Skin epidermis (tissue), 12 donors: ENCODE measurements at regions not wholly inside any gene's neighbourhood (a gene's known extent, or its start where the extent isn't known, plus 50 kb on each side); places are given as distances from the start of the nearest gene placed in this dataset.

ENCODE experiments used
- H3K27ac ChIP-seq, 21 experiments: fragments of 200-600 bp; sonication (generic) in 11 of 21; one replicate each; pipeline ENCODE4 v1.5.0; 2020; ENCODE audit warnings: mild to moderate bottlenecking in 3 of 21, inconsistent platforms in 2 of 21, moderate library complexity in 2 of 21
- H3K4me3 ChIP-seq, 7 experiments: fragments of 200-600 bp; sonication (generic) in 2 of 7; one replicate each; pipeline ENCODE4 v1.5.0; 2020; ENCODE audit warnings: inconsistent platforms in 2 of 7, mild to moderate bottlenecking in 2 of 7, moderate library complexity in 1 of 7

GRCh38 chr2:151091583-151091982, 170.1 kb downstream of the RBM43 start:
- Histone ChIP-seq H3K4me3 (no peak overlapping the region), H3K27ac (no peak overlapping the region)

GRCh38 chr2:151087377-151087776, 174.3 kb downstream of the RBM43 start:
- Histone ChIP-seq H3K27ac (no peak overlapping the region), H3K4me3 (no peak overlapping the region)

- H3K4me3 ChIP-seq = no peak overlapping the region
- H3K27ac ChIP-seq = no peak overlapping the region
Measured at GRCh38 chr2:151085181-151085611, 176.5 kb downstream of the RBM43 start.

GRCh38 chr2:151083856-151084795, 177.5 kb downstream of the RBM43 start:
- Histone ChIP-seq H3K4me3 (no peak overlapping the region), H3K27ac (peak overlapping the region in 1 of 21 experiments; percentile 44)

GRCh38 chr2:151078889-151079288, 182.8 kb downstream of the RBM43 start:
- H3K27ac ChIP-seq = no peak overlapping the region
- no peak overlapping the region for H3K4me3 ChIP-seq

- H3K4me3 ChIP-seq = no peak overlapping the region
- no peak overlapping the region for H3K27ac ChIP-seq
Measured at GRCh38 chr2:151071906-151072305, 189.8 kb downstream of the RBM43 start.

GRCh38 chr2:151071382-151071781, 190.3 kb downstream of the RBM43 start:
- no peak overlapping the region for H3K4me3 ChIP-seq
- H3K27ac ChIP-seq = no peak overlapping the region

GRCh38 chr2:151070253-151070652, 191.4 kb downstream of the RBM43 start:
- Histone ChIP-seq H3K27ac (no peak overlapping the region), H3K4me3 (no peak overlapping the region)

GRCh38 chr2:151067658-151068369, 193.8 kb downstream of the RBM43 start:
- H3K4me3 ChIP-seq = no peak overlapping the region
- H3K27ac ChIP-seq = no peak overlapping the region

- no peak overlapping the region for H3K27ac ChIP-seq
Measured at GRCh38 chr2:151063271-151063670, 198.4 kb downstream of the RBM43 start.

GRCh38 chr2:151060287-151060686, 201.4 kb downstream of the RBM43 start:
- H3K27ac ChIP-seq = no peak overlapping the region
- no peak overlapping the region for H3K4me3 ChIP-seq

More at GRCh38 chr2:151063271-151063670, 198.4 kb downstream of the RBM43 start:
- H3K4me3 ChIP-seq = no peak overlapping the region

- Histone ChIP-seq H3K4me3 (no peak overlapping the region), H3K27ac (peak overlapping the region in 6 of 21 experiments; percentile 2 to 52 (median 28))
Measured at GRCh38 chr2:151056870-151057269, 204.8 kb downstream of the RBM43 start.

- no peak overlapping the region for H3K27ac ChIP-seq
Measured at GRCh38 chr2:151053661-151053990, 208.0 kb downstream of the RBM43 start.

GRCh38 chr2:151052850-151053660, 208.6 kb downstream of the RBM43 start:
- Histone ChIP-seq H3K27ac (no peak overlapping the region), H3K4me3 (no peak overlapping the region)

More at GRCh38 chr2:151053661-151053990, 208.0 kb downstream of the RBM43 start:
- no peak overlapping the region for H3K4me3 ChIP-seq

- no peak overlapping the region for H3K27ac ChIP-seq
- no peak overlapping the region for H3K4me3 ChIP-seq
Measured at GRCh38 chr2:151051574-151052220, 210.0 kb downstream of the RBM43 start.

- no peak overlapping the region for H3K27ac ChIP-seq
Measured at GRCh38 chr2:151049746-151050145, 211.9 kb downstream of the RBM43 start.

GRCh38 chr2:151048331-151049054, 213.2 kb downstream of the RBM43 start:
- H3K4me3 ChIP-seq = no peak overlapping the region
- H3K27ac ChIP-seq = no peak overlapping the region

More at GRCh38 chr2:151049746-151050145, 211.9 kb downstream of the RBM43 start:
- H3K4me3 ChIP-seq = no peak overlapping the region

GRCh38 chr2:151043484-151043883, 218.2 kb downstream of the RBM43 start:
- peak overlapping the region in 6 of 21 experiments; percentile 12 to 52 (median 38) for H3K27ac ChIP-seq

GRCh38 chr2:151042964-151043363, 218.7 kb downstream of the RBM43 start:
- Histone ChIP-seq H3K27ac (peak overlapping the region in 6 of 21 experiments; percentile 12 to 52 (median 38)), H3K4me3 (no peak overlapping the region)

More at GRCh38 chr2:151043484-151043883, 218.2 kb downstream of the RBM43 start:
- no peak overlapping the region for H3K4me3 ChIP-seq
